D341Med (cell line): ENCODE measurements at regions not wholly inside any gene's neighbourhood (a gene's known extent, or its start where the extent isn't known, plus 50 kb on each side); places are given as distances from the start of the nearest gene placed in this dataset.
"Not testable (repeated sequence)": the region's sequence is repeated elsewhere in the genome, so short reads cannot be mapped to it uniquely, and the experiment has no call there.

Source experiments
- DNase-seq: peaks from one replicate; pipeline ENCODE4 v3.0.0; 2012; ENCODE audit warnings: low spot score

- DNase-seq: no peak
These were observed 137.3 kb upstream of the FHL2 start for GRCh38 chr2:105536175-105536574.

GRCh38 chr2:105529258-105529657 lies 130.4 kb upstream of the FHL2 start:
- not testable (repeated sequence) for DNase-seq

- DNase-seq: no peak
These were observed 127.4 kb upstream of the FHL2 start for GRCh38 chr2:105526000-105526925.

- no peak for DNase-seq
These were observed 126.3 kb upstream of the FHL2 start for GRCh38 chr2:105525201-105525600.

- DNase-seq: no peak
These were observed 123.8 kb upstream of the FHL2 start for GRCh38 chr2:105522645-105523044.

- DNase-seq: no peak
These were observed 122.8 kb upstream of the FHL2 start for GRCh38 chr2:105521616-105522015.

- DNase-seq: no peak
These were observed 122.3 kb upstream of the FHL2 start for GRCh38 chr2:105521176-105521575.

- DNase-seq: no peak
These were observed 120.7 kb upstream of the FHL2 start for GRCh38 chr2:105519516-105519915.

- no peak for DNase-seq
These were observed 120.0 kb upstream of the FHL2 start for GRCh38 chr2:105518897-105519296.

GRCh38 chr2:105517814-105518705 lies 119.2 kb upstream of the FHL2 start:
- no peak for DNase-seq

GRCh38 chr2:105515581-105516415 lies 116.9 kb upstream of the FHL2 start:
- DNase-seq: no peak

GRCh38 chr2:105514576-105514975 lies 115.7 kb upstream of the FHL2 start:
- no peak for DNase-seq

- DNase-seq: no peak
These were observed 112.1 kb upstream of the FHL2 start for GRCh38 chr2:105510761-105511528.

- DNase-seq: no peak
These were observed 110.6 kb upstream of the FHL2 start for GRCh38 chr2:105509269-105510086.

GRCh38 chr2:105506860-105507259 lies 108.0 kb upstream of the FHL2 start:
- DNase-seq: not testable (repeated sequence)

- DNase-seq: no peak
These were observed 105.6 kb upstream of the FHL2 start for GRCh38 chr2:105504459-105504858.

GRCh38 chr2:105502625-105503334 lies 103.9 kb upstream of the FHL2 start:
- no peak for DNase-seq

GRCh38 chr2:105498281-105498846 lies 99.5 kb upstream of the FHL2 start:
- DNase-seq: no peak

GRCh38 chr2:105497094-105497493 lies 98.2 kb upstream of the FHL2 start:
- no peak for DNase-seq
